ENCODE measurements at regions not wholly inside any gene's neighbourhood (a gene's known extent, or its start where the extent isn't known, plus 50 kb on each side); places are given as distances from the start of the nearest gene placed in this dataset.

- no peaks in the 10 kb centered on the region for H3K4me1 Mint-ChIP-seq
- ATAC-seq (replicated peaks in 1 of 4) (no peak), DNase-seq (no peak)
- Histone ChIP-seq H3K4me1 (ENCODE audit: control insufficient read depth in 1 of 2, extremely low read depth in 1 of 2, insufficient read depth in 2 of 2, low read length in 2 of 2) (no peaks in the 10 kb centered on the region), H3K27me3 (replicated peaks in 1 of 2; ENCODE audit: control insufficient read depth in 2 of 2, extremely low read depth in 1 of 2, insufficient read depth in 2 of 2, low read length in 1 of 2) (no peaks in the 10 kb centered on the region), H3K4me3 (ENCODE audit: control insufficient read depth in 1 of 2, extremely low read depth in 1 of 2, low read length in 1 of 2) (no peak overlapping the region), H3K27ac (ENCODE audit: low read length) (no peak overlapping the region), H3K36me3 (ENCODE audit: control insufficient read depth in 2 of 2, extremely low read depth in 1 of 2, insufficient read depth in 1 of 2, low read length in 1 of 2) (no peaks in the 10 kb centered on the region), H3K9me3 (no peaks in the 10 kb centered on the region)
- H3K27ac Mint-ChIP-seq, result no peak overlapping the region
- H3K9me3 Mint-ChIP-seq, result peaks cover 0 to 7% (median 6%) of the 10 kb centered on the region in 3 donors
- ChIA-PET CTCF (no interaction called here), POLR2A (no interaction called here)
- H3K36me3 Mint-ChIP-seq, result no peaks in the 10 kb centered on the region
- no peaks in the 10 kb centered on the region for H3K27me3 Mint-ChIP-seq
- H3K4me3 Mint-ChIP-seq, result no peak overlapping the region
- WGBS (ENCODE audit: insufficient coverage), result 13% methylated on average over 1 of the region's 5 CpGs
Observed at GRCh38 chr11:56911312-56911711, 77.4 kb upstream of the OR5AK2 start.

DNA sequence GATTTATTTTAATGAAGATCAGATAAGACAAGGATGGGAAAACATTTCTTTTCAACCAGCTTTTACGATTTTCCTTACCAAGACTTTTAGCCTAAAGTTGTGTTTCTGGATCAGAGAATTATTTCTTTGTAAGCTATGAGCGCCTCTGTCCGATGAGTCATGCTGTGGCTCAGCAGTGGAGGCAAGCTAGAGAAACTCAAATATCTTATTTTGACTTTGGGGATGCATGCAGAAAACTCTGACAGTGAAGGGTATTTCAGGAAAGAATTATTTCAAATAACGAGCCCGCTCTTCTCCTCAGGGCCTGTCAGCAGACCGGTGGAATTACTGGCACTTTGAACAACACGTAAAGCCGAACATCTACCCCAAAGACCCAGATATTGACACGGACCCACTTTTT is 77.9 kb upstream of the OR5AK2 start:
- POLR2A ChIA-PET, result no interaction called here
- H3K4me3 ChIP-seq (ENCODE audit: control insufficient read depth in 1 of 2, extremely low read depth in 1 of 2, low read length in 1 of 2), result no peak overlapping the region
- WGBS (ENCODE audit: insufficient coverage), result 88% methylated on average over 8 of the region's 9 CpGs
- Mint-ChIP-seq H3K27ac (no peak overlapping the region), H3K36me3 (no peaks in the 10 kb centered on the region), H3K9me3 (peaks cover 0 to 7% (median 6%) of the 10 kb centered on the region in 3 donors), H3K27me3 (no peaks in the 10 kb centered on the region), H3K4me3 (no peak overlapping the region), H3K4me1 (no peaks in the 10 kb centered on the region)
- H3K36me3 ChIP-seq (ENCODE audit: control insufficient read depth in 2 of 2, extremely low read depth in 1 of 2, insufficient read depth in 1 of 2, low read length in 1 of 2), result no peaks in the 10 kb centered on the region
- no peaks in the 10 kb centered on the region for H3K9me3 ChIP-seq
- H3K4me1 ChIP-seq (ENCODE audit: control insufficient read depth in 1 of 2, extremely low read depth in 1 of 2, insufficient read depth in 2 of 2, low read length in 2 of 2), result no peaks in the 10 kb centered on the region
- ATAC-seq (replicated peaks in 1 of 4) (no peak), DNase-seq (no peak)
- H3K27ac ChIP-seq (ENCODE audit: low read length), result no peak overlapping the region
- no peaks in the 10 kb centered on the region for H3K27me3 ChIP-seq (replicated peaks in 1 of 2; ENCODE audit: control insufficient read depth in 2 of 2, extremely low read depth in 1 of 2, insufficient read depth in 2 of 2, low read length in 1 of 2)
- CTCF ChIA-PET, result no interaction called here

GRCh38 chr11:56910046-56910773 is 78.5 kb upstream of the OR5AK2 start:
- Mint-ChIP-seq H3K27ac (no peak overlapping the region), H3K27me3 (no peaks in the 10 kb centered on the region), H3K4me3 (no peak overlapping the region), H3K9me3 (peaks cover 0 to 7% (median 6%) of the 10 kb centered on the region in 3 donors), H3K4me1 (no peaks in the 10 kb centered on the region), H3K36me3 (no peaks in the 10 kb centered on the region)
- no peak for ATAC-seq (replicated peaks in 1 of 4)
- 80% methylated on average over 1 of the region's 10 CpGs for WGBS (ENCODE audit: insufficient coverage)
- Histone ChIP-seq H3K4me1 (ENCODE audit: control insufficient read depth in 1 of 2, extremely low read depth in 1 of 2, insufficient read depth in 2 of 2, low read length in 2 of 2) (no peaks in the 10 kb centered on the region), H3K36me3 (ENCODE audit: control insufficient read depth in 2 of 2, extremely low read depth in 1 of 2, insufficient read depth in 1 of 2, low read length in 1 of 2) (no peaks in the 10 kb centered on the region), H3K9me3 (no peaks in the 10 kb centered on the region), H3K27me3 (replicated peaks in 1 of 2; ENCODE audit: control insufficient read depth in 2 of 2, extremely low read depth in 1 of 2, insufficient read depth in 2 of 2, low read length in 1 of 2) (no peaks in the 10 kb centered on the region), H3K4me3 (ENCODE audit: control insufficient read depth in 1 of 2, extremely low read depth in 1 of 2, low read length in 1 of 2) (no peak overlapping the region), H3K27ac (ENCODE audit: low read length) (no peak overlapping the region)
- ChIA-PET CTCF (no interaction called here), POLR2A (no interaction called here)
- no peak for DNase-seq

DNA sequence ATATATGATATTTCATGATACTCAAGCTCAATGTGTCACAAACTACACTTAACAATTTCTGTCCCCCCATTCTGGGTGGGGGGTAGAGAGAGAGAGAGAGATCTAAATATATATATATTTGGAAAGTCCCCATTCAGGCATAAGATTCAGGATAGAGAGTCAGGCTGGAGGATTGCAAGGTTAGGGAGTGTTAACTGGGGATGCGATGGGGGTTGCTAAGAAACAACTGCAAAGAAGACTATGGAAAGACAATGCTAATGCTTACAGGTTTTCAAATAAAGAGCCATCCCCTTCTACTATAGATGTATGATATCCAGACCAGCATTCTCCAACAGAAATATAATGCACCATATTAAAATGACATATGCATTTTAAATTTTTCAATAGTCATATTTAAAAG is 79.2 kb upstream of the OR5AK2 start:
- Mint-ChIP-seq H3K4me1 (no peaks in the 10 kb centered on the region), H3K4me3 (no peak overlapping the region), H3K27ac (no peak overlapping the region), H3K36me3 (no peaks in the 10 kb centered on the region), H3K9me3 (peaks cover 0 to 7% (median 6%) of the 10 kb centered on the region in 3 donors), H3K27me3 (no peaks in the 10 kb centered on the region)
- ATAC-seq (replicated peaks in 1 of 4) (no peak), DNase-seq (no peak)
- Histone ChIP-seq H3K4me3 (ENCODE audit: control insufficient read depth in 1 of 2, extremely low read depth in 1 of 2, low read length in 1 of 2) (no peak overlapping the region), H3K36me3 (ENCODE audit: control insufficient read depth in 2 of 2, extremely low read depth in 1 of 2, insufficient read depth in 1 of 2, low read length in 1 of 2) (no peaks in the 10 kb centered on the region), H3K27ac (ENCODE audit: low read length) (no peak overlapping the region), H3K27me3 (replicated peaks in 1 of 2; ENCODE audit: control insufficient read depth in 2 of 2, extremely low read depth in 1 of 2, insufficient read depth in 2 of 2, low read length in 1 of 2) (no peaks in the 10 kb centered on the region), H3K9me3 (no peaks in the 10 kb centered on the region), H3K4me1 (ENCODE audit: control insufficient read depth in 1 of 2, extremely low read depth in 1 of 2, insufficient read depth in 2 of 2, low read length in 2 of 2) (no peaks in the 10 kb centered on the region)
- ChIA-PET POLR2A (no interaction called here), CTCF (no interaction called here)
- no CpG with 5 or more reads among the region's 1 CpG for WGBS (ENCODE audit: insufficient coverage)

DNA sequence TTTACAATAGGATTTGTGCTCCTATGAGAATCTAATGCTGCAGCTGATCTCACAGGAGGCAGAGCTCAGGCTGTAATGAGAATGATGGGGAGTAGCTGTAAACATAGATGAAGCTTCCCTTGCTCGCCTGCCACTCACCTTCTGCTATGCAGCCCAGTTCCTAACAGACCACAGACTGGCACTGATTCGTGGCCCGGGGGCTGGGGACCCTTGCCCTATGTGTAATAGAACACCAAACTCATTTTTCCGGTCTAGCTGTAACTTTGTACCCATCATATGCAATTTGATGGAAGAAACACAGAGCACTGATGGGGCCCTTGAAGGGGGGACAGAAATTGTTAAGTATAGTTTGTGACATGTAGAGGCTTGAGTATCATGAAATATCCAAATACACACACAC is 79.6 kb upstream of the OR5AK2 start:
- no peak overlapping the region for H3K27ac ChIP-seq (ENCODE audit: low read length)
- Mint-ChIP-seq H3K4me1 (no peaks in the 10 kb centered on the region), H3K9me3 (peaks cover 0 to 7% (median 6%) of the 10 kb centered on the region in 3 donors), H3K27me3 (no peaks in the 10 kb centered on the region), H3K27ac (no peak overlapping the region), H3K36me3 (no peaks in the 10 kb centered on the region), H3K4me3 (no peak overlapping the region)
- DNase-seq, result no peak
- H3K4me1 ChIP-seq (ENCODE audit: control insufficient read depth in 1 of 2, extremely low read depth in 1 of 2, insufficient read depth in 2 of 2, low read length in 2 of 2), result no peaks in the 10 kb centered on the region
- no peaks in the 10 kb centered on the region for H3K27me3 ChIP-seq (replicated peaks in 1 of 2; ENCODE audit: control insufficient read depth in 2 of 2, extremely low read depth in 1 of 2, insufficient read depth in 2 of 2, low read length in 1 of 2)
- WGBS (ENCODE audit: insufficient coverage), result 50% methylated on average over 2 of the region's 4 CpGs
- POLR2A ChIA-PET, result no interaction called here
- no peak for ATAC-seq (replicated peaks in 1 of 4)
- H3K4me3 ChIP-seq (ENCODE audit: control insufficient read depth in 1 of 2, extremely low read depth in 1 of 2, low read length in 1 of 2), result no peak overlapping the region
- no peaks in the 10 kb centered on the region for H3K36me3 ChIP-seq (ENCODE audit: control insufficient read depth in 2 of 2, extremely low read depth in 1 of 2, insufficient read depth in 1 of 2, low read length in 1 of 2)
- CTCF ChIA-PET, result no interaction called here
- H3K9me3 ChIP-seq, result no peaks in the 10 kb centered on the region

DNA sequence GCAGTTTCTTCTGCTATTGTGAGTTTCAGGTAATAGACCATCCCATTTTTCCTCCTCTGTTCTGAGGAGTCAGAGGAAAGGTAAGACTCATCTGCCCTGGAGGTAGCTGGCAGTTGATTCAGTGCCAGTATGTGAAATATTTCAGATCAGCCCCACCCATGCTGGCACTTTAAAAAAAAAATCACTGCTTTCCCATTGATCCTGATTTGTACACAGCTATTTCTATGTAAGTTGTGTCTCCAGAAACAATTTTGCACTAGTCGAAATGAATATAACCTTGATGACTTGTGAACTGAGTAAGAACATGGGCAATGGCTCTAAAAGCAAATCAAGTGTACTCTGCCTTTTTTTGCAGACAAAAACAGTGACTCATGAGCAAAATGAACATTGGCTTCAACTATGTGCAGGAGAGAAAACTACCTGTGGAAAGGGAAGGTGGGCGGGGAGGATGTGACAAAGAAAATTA is 82.0 kb upstream of the OR5AK2 start:
- H3K36me3 ChIP-seq (ENCODE audit: control insufficient read depth in 2 of 2, extremely low read depth in 1 of 2, insufficient read depth in 1 of 2, low read length in 1 of 2), result no peaks in the 10 kb centered on the region
- no peaks in the 10 kb centered on the region for H3K4me1 Mint-ChIP-seq
- no peaks in the 10 kb centered on the region for H3K27me3 ChIP-seq (replicated peaks in 1 of 2; ENCODE audit: control insufficient read depth in 2 of 2, extremely low read depth in 1 of 2, insufficient read depth in 2 of 2, low read length in 1 of 2)
- ChIA-PET POLR2A (no interaction called here), CTCF (no interaction called here)
- no peak overlapping the region for H3K4me3 Mint-ChIP-seq
- no peaks in the 10 kb centered on the region for H3K4me1 ChIP-seq (ENCODE audit: control insufficient read depth in 1 of 2, extremely low read depth in 1 of 2, insufficient read depth in 2 of 2, low read length in 2 of 2)
- no peak overlapping the region for H3K27ac ChIP-seq (ENCODE audit: low read length)
- H3K27ac Mint-ChIP-seq, result no peak overlapping the region
- no peaks in the 10 kb centered on the region for H3K36me3 Mint-ChIP-seq
- no peaks in the 10 kb centered on the region for H3K27me3 Mint-ChIP-seq
- ATAC-seq (replicated peaks in 1 of 4), result no peak
- H3K4me3 ChIP-seq (ENCODE audit: control insufficient read depth in 1 of 2, extremely low read depth in 1 of 2, low read length in 1 of 2), result no peak overlapping the region
- WGBS (ENCODE audit: insufficient coverage), result 71% methylated on average over 1 of the region's 2 CpGs
- H3K9me3 Mint-ChIP-seq, result peaks cover 0 to 7% (median 6%) of the 10 kb centered on the region in 3 donors
- no peak for DNase-seq
- no peaks in the 10 kb centered on the region for H3K9me3 ChIP-seq

DNA sequence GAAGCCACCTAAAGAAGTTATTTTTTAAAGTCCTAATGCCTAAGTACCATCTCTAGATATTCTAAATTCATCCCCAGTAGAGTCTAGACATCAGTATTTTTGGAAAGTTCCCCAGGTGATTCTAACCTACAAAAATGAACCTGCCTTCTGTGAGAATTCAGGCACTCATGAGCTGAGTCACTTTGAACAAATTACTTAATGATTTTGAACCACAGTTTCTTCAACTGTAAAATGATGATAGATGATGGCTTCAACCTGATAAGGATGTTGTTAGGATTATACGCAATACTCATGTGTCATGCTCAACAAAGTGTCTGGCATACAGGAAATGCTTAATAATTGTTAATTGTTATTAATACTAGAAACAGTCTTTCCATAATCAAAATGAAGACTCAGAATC is 82.8 kb upstream of the OR5AK2 start:
- ChIA-PET CTCF (no interaction called here), POLR2A (no interaction called here)
- Histone ChIP-seq H3K9me3 (no peaks in the 10 kb centered on the region), H3K27me3 (replicated peaks in 1 of 2; ENCODE audit: control insufficient read depth in 2 of 2, extremely low read depth in 1 of 2, insufficient read depth in 2 of 2, low read length in 1 of 2) (no peaks in the 10 kb centered on the region), H3K27ac (ENCODE audit: low read length) (no peak overlapping the region), H3K4me3 (ENCODE audit: control insufficient read depth in 1 of 2, extremely low read depth in 1 of 2, low read length in 1 of 2) (no peak overlapping the region), H3K36me3 (ENCODE audit: control insufficient read depth in 2 of 2, extremely low read depth in 1 of 2, insufficient read depth in 1 of 2, low read length in 1 of 2) (no peaks in the 10 kb centered on the region), H3K4me1 (ENCODE audit: control insufficient read depth in 1 of 2, extremely low read depth in 1 of 2, insufficient read depth in 2 of 2, low read length in 2 of 2) (no peaks in the 10 kb centered on the region)
- Mint-ChIP-seq H3K9me3 (peaks cover 0 to 3% (median 2%) of the 10 kb centered on the region in 3 donors), H3K4me3 (no peak overlapping the region), H3K27me3 (no peaks in the 10 kb centered on the region), H3K27ac (no peak overlapping the region), H3K36me3 (no peaks in the 10 kb centered on the region), H3K4me1 (no peaks in the 10 kb centered on the region)
- no peak for ATAC-seq (replicated peaks in 1 of 4)
- WGBS (ENCODE audit: insufficient coverage), result no CpG with 5 or more reads among the region's 1 CpG
- DNase-seq, result no peak

All from T-cell (primary cell).